Endometrium (tissue), 2 donors: ENCODE measurements at regions not wholly inside any gene's neighbourhood (a gene's known extent, or its start where the extent isn't known, plus 50 kb on each side); places are given as distances from the start of the nearest gene placed in this dataset.

Experiments used
- FAIRE-seq: peaks from 2 replicates; lab custom pipeline; 2012; peaks lifted over from hg19 to GRCh38; lab: Jason Lieb, UNC
- donor health status: control.
- donor health status: control.

DNA sequence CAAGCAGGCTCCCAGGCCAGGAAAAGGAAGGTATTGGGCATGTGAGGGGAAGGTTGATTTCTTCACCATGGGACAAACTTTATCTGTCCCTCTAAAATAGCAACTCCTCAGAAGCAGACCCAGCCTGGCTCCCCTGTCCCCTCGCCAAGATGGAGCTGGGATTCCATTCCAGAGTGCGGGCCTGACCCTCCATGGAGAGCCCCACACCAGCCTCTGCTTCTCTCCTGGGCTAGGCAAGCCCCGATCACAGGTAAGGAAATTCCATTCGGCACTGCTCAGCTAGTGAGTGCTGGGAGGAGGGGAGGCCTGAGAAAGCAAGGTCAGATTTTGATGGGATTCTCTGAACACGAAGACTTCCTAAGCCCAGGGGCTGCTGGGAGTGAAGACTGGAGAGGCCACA, 98.4 kb downstream of the EFNB1 start:
- no peak for FAIRE-seq

DNA sequence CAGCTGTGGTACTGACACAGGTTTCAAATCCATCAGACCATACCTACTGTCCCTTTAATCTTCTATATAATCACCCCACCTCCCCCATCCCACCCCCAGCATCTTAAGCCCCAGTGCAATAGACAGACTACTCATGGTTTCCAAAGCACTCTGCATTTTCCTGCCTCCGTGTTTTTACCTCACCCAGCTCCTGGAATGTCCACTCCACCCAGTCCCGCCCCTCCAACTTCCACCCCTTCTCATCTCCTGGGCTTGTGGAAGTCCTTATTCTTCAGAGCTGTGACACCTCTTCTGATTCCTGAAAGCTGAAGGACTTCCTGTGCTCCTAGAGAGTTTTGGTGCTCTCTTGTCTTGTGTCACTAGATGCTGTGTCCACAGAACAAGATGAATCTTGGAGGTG, 94.3 kb downstream of the EFNB1 start:
- no peak for FAIRE-seq

GRCh38 chrX:68922013-68922412, 93.2 kb downstream of the EFNB1 start:
- no peak for FAIRE-seq

- FAIRE-seq: no peak
Measured at GRCh38 chrX:68920561-68920960, 91.7 kb downstream of the EFNB1 start.

DNA sequence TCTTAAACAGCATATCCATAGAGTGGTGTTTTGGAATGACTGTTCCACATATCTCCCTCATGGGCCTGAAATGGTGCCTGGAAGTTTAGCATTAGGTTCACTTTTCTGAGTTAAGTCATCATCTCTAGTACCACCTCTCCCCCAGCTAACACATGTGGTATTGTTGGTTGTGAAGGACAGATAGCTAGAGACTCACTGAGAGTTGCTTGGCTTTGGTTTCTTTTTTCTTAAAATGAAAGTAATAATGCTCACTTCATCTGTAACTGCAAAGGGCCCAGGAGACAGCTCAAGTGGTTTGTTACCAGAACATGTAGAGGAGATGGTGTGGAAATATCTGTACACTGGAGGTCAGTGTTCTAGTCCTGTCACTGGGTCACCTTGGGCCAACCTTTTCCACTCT, 90.9 kb downstream of the EFNB1 start:
- no peak for FAIRE-seq

DNA sequence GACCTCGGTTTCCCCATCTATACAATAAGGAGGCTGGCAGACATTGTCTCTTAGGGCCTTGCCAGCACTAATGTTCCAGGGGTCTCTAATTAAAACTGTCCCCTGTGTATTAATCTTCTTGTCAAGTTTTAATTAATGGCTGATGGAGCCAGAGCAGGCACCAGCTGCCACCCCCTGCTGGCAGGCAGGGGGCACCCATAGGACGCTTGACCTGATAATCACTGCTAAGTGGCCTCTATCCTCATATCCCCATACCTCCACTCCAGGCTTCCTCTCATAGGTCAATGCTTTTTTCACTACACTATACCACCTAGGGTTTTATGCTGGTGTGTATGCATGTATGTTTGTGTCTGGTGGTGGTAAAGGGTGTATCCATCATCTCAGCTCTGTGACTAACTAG, 89.4 kb downstream of the EFNB1 start:
- FAIRE-seq: no peak

DNA sequence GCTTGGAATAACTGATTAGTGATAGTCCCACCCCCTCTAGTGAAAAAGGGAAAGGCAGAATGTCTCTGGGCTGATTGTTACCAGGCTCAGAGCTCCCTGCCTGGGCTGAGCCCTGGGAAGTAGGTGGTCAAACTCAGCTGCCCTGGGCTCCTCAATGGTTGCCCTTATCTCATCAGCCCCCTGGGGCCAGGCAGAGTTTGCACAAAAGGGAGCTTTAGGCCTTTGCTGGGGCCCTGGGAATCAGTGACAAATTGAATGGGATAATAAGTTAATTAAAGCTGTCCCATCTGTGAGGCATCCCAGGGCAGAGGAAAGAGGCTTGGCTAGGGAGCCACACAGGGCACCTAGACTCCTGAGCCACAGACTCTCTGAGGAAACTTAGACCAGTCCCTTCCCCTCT, 89.0 kb downstream of the EFNB1 start:
- FAIRE-seq: no peak

DNA sequence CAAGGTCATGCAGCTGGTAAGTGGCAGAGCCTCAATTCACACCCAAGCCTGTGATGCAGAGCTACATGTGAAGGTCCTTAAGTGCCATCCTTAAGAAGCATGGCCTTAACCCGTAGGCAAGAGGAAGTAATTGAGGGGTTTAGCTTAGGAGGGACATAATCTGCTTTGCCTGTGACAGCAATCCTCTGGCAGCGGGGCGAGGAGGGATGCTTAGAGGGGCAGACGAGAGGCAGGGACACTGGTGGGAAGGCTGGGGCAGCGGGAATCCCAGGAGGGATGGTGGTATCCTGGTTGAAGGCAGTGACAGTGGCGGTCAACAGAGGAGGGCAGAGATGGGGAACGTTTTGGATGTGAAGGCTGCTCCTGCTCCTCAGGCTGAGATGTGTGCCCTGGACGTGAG, 88.1 kb downstream of the EFNB1 start:
- no peak for FAIRE-seq

GRCh38 chrX:68915778-68916177, 87.0 kb downstream of the EFNB1 start:
- FAIRE-seq: no peak

- FAIRE-seq: no peak
Measured at GRCh38 chrX:68914479-68914946, 85.7 kb downstream of the EFNB1 start.

GRCh38 chrX:68913249-68913547, 84.4 kb downstream of the EFNB1 start:
- FAIRE-seq: no peak

- no peak for FAIRE-seq
Measured at GRCh38 chrX:68912113-68912512, 83.3 kb downstream of the EFNB1 start.

GRCh38 chrX:68910731-68911428, 82.1 kb downstream of the EFNB1 start:
- FAIRE-seq: no peak

DNA sequence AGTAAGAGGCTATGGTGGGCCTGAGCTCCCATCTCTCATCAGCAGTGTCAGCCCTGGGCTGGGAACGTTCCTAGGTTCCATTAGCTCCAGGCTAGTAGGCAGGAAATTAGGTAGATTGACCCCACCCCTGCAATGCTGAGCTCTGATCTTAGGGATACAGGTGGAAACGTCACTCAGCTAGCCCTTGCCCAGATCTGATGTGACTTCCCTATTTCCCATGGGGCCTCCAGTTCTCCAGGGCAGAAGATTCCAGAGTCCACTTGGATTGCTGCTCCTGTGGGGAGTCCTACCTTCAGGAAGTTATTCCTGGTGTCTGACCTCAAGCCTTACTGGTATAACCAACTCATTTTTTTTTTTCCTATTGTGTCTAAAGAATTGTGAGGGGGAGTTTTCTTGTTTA, 81.1 kb downstream of the EFNB1 start:
- no peak for FAIRE-seq

- FAIRE-seq: no peak
Measured at GRCh38 chrX:68908071-68908470, 79.2 kb downstream of the EFNB1 start.

- FAIRE-seq: no peak
Measured at GRCh38 chrX:68902706-68903504, 74.1 kb downstream of the EFNB1 start.

GRCh38 chrX:68901519-68901918, 72.7 kb downstream of the EFNB1 start:
- no peak for FAIRE-seq

GRCh38 chrX:68898598-68898997, 69.8 kb downstream of the EFNB1 start:
- FAIRE-seq: no peak

GRCh38 chrX:68897118-68897945, 68.5 kb downstream of the EFNB1 start:
- FAIRE-seq: no peak

DNA sequence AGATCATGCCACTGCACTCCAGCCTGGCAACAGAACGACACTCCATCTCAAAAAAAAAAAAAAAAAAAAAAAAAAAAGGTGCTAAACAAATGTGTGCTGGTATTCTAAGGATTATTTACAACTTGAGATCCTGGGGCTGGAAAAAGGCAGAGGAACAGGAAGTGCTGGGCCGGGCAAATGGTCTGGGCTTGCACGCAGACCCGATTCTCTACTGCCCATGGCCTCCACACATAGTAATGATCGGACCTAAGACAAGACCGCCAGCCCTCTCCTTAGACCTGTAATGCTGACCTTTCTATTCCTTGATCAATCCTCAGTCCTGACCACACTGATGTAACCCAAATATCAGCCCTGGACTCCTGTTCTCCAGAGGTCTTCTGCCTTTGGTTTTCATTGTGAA, 67.8 kb downstream of the EFNB1 start:
- FAIRE-seq: no peak

- no peak for FAIRE-seq
Measured at GRCh38 chrX:68895778-68896177, 67.0 kb downstream of the EFNB1 start.

- FAIRE-seq: no peak
Measured at GRCh38 chrX:68895341-68895755, 66.5 kb downstream of the EFNB1 start.
